GM18498 (cell line): ENCODE measurements at regions not wholly inside any gene's neighbourhood (a gene's known extent, or its start where the extent isn't known, plus 50 kb on each side); places are given as distances from the start of the nearest gene placed in this dataset.
"Not testable (repeated sequence)": the region's sequence is repeated elsewhere in the genome, so short reads cannot be mapped to it uniquely, and the experiment has no call there.

ENCODE experiments used
- ATAC-seq: cut with Tn5 transposase; IDR thresholded peaks from one replicate; pipeline ENCODE4 v1.9.1; 2021; ENCODE audit warnings: mild to moderate bottlenecking, moderate library complexity; ENCODE audit not compliant: unreplicated experiment

DNA sequence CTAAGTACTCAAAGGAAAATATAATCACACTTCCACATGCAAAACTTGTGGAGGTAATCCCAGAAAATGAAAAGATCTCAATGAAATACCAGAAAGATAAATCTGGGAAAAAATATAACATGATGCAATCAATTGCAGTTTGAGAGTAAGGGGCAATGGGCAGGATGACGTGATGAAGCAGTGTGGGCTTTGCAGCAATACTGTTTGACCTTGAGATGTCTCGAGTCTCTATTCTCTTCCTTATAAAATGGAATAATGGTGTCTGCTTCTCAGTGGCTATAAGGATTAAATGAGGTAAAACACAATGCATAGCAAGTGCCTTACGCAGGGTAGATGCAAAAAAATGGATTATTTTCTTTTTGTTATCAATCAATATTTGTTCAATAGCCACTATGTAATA lies 447.5 kb downstream of the BUD13 start:
- ATAC-seq, result no peak

DNA sequence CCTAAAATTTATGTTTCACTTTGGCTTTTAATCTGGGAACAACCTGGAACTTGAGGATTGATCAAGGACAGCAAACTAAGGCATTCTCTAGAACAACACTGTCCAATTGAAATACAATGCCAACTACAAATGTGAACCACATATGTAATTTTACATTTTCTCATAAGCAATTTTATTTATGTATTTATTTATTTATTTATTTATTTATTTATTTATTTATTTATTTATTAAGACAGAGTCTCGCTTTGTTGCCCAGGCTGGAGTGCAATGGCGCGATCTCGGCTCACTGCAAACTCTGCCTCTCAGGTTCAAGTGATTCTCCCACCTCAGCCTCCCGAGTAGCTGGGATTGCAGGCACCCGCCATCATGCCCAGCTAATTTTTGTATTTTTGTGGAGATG lies 448.7 kb downstream of the BUD13 start:
- not testable (repeated sequence) for ATAC-seq

DNA sequence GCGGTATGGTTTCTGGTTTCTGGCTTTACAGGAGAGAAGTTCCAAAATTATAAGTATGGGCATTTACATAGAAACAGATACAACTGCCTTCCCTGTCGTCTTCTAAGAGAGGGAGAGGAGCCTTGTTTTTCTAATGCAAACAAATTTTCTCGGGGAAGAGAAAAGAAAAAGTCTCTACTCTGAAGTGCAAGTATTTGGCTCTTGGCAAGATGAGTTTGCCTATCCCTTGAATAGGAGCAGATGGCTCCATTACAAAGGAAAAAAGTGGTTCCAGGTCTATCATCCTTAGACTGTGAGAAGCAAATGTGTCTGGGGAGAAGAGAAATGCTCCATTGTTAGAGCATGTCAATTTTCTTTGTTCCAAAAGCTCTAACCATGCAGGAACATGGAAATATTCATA lies 455.6 kb downstream of the BUD13 start:
- no peak for ATAC-seq

DNA sequence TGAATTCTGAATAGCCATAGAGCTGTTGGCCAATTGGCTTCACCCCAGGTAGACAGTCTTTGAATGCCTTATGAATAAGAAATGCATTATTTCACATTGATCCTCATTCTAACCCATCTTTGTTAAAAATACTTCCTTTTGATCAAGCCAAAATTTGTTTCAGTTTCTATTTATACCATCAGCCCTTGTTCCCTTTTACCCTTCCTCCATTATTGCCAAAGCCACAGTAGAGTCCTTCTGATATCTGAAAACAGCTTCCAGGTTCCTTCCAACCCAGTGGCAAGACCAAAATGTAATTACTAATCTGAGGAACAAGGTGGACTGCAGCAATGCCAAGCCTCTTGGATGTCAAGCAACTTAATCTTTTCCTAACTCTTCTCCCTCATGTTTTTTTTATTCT lies 458.8 kb downstream of the BUD13 start:
- ATAC-seq, result no peak

DNA sequence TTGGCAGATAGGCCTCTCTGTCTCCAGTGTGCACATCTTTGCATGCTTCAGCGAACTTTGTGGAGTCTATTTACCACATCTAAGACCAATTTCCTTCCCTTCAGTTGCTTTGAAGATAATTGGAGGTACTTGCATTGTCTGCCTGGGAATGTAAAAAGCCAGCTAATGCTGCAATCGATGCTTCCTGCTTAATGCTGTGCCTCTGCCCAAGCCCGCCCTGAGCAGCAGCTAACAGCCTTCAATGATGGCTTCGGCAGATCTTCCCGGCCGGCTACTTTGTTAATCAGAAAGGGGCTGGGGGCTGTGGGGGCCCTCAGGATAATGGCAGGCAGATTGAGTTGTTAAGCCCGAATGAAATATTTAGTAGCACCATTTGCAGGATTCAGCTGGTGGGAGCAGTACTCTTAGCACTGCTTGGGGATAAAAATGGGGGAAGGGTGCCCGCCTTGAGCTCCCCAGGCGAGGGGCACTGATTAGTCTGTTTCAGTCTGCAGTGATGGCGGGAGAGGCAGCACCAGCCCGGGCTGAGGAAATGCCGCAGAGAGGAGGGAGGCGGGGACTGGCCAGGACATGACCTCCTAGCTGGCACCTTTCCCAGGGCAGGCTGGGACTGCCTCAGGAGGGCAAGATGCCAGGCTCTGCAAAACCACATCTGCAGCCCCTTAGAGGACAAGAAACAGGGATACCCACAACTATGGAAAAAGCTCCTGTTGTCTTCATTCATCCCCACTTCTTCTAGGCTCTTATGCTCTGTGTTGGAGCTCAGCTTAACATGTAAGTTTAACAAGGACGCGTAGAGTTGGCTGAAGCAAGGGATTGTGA lies 460.0 kb downstream of the BUD13 start:
- no peak for ATAC-seq

DNA sequence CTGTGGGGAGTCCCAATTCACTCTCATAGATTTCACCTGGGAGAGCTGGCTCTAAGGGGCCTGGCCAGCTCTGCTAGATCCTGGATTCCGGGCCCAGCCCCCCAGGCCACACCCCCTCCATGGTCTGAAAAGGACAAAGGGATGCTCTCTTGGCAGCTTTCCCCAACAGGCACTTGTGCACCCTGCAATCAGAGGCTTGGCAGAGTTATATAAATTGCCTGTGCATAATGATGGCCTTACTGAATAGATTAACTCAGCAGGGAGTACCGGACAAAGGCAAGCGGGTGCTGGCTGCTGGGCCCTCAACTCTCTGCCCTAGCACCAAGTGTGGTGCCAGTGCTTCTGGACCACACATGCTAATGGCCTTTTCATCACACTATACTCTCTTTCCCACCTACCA lies 461.6 kb downstream of the BUD13 start:
- ATAC-seq, result no peak

DNA sequence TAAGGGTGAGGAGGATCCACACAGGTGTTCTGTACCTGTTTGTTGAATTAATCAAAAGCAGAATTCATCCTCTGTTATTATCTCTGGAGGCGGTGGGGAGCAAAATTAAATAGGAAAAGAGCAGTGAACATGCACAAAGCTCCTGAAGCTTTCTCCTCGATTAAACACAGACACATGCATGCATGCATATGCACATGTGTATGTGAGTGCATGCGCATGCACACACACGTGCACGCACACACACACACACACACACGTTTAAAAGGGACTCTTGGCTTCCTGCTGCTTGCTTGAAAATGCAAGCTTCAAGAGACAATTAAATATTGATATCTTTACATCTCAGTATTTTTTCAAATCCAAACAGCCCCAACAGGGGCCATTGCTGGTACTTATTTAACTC lies 462.1 kb downstream of the BUD13 start:
- no peak for ATAC-seq

DNA sequence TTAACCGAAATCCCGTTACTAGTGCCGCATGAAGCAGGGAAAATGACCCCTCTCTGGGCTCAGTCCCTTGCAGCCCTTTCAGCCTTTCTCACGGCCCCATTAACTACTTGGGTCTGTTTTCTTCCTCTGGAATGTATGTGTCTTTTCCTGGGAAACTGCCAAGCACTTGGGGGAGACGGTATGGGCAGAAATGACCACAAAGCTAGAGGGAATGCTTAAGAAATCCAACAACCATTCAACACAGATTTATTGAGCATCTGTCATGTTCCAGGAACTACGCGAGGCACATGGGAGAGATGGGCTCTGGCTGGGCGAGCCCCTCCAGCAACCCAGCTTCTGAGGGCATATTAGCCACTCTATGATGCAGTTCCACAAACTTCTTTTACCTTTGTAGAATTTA lies 462.6 kb downstream of the BUD13 start:
- no peak for ATAC-seq

DNA sequence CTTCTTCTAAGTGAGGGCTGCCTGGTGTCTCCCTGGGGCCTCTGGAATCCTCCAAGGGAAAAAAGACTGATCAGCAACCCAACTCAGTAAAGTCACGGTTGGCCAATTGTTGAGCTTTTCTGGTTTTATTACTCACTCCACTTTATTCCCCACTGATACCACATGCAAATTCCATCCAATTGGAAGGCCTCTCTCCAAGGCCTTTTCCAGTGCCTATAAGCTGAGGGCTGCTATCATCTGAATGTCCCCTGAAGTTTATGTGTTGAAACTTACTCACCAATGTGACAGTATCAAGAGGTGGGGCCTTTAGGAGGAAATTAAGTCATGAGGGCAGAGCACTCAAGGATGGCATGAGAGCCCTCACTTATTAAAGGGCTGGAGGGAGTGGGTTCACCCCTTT lies 463.3 kb downstream of the BUD13 start:
- ATAC-seq, result no peak

DNA sequence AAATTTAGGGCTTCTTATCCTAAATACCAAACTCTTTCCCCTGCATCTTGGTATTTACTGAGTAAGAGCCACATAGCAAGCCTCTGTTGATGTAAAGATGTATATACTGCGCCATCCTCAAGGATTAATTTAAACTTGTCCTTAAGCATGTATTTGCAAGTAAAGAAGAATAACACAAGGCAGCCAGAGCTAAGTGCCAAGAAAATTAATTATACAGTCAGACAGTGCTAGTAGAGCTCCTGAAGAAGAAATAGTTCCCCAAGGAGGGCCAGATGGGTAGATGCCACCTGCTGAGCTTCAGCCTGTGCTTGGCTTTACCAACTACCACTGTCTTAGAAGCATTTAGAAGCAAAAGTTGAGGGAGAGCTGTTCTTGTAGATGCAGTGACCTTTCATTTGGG lies 470.0 kb downstream of the BUD13 start:
- no peak for ATAC-seq

DNA sequence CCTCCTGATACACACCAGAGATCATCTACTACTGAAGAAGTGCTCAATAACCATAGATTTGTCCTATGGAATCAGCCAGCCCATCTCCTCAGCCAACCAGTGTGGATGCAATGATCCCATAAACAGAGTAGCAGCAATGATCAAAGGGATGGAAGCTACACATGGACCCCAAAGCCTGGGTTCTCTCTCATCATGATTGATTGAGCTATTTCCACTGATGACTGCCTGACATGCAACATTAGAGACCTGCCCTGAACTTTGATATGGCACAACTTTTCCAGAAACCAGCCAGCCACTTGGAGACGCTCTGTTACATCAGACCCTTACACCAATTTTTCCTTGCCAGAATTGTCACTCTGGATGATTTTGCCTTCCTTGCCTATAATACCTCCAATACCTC lies 471.6 kb downstream of the BUD13 start:
- ATAC-seq, result no peak

DNA sequence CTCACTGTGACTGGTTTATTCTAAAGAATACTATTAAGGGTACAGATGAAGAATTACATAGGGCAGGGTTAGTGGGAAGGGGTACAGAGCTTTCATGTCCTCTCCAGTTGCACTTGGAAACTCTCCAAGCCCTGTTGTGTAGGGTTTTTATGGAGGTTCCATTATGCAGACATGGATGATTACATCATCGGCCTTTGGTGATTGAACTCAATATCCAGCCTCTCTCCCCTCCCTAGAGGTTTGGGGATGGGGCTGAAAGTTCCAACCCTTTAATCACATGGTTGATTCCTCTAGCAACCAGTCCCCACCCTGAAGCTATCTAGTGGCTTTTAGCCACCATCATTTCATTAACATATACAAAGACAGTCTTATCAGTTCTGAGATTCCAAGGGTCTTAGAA lies 472.6 kb downstream of the BUD13 start:
- no peak for ATAC-seq

DNA sequence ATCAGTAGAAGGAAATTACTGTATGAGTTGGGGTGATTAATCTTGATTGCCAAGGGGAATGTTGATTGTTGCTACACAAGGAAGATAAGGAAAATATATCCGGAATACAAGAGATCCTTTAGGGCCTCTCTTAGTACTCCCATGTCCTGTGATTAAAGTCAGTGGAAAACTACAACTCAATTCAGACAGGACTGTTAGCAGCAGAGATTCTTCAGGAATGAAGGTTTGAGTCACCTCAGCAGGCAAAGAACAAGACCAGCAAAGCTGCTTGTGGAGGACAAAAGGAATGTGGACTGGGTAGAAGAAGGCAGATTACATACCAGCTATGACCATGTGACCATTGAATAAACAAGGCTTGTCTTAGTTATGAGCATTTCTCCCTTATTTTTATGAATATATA lies 478.2 kb downstream of the BUD13 start:
- ATAC-seq, result no peak

DNA sequence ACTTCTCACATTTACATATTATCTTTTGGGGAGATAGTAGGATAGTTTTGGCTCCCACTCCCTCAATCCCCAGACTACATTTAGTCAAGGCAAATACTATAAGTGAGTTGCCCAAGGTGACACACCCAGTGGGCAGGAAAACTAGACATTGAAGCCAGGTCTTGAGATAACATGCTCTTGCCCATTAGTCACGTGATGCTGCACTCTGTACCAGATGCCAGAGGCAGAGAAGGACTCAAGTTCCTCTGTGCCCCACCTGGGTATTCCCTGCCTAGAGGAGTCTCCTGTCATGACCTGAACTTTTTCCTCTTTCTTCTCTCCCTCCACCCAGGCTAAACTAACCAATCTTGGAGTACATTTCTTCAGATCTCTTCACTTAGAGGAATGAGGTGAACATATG lies 484.9 kb downstream of the BUD13 start:
- ATAC-seq, result no peak

DNA sequence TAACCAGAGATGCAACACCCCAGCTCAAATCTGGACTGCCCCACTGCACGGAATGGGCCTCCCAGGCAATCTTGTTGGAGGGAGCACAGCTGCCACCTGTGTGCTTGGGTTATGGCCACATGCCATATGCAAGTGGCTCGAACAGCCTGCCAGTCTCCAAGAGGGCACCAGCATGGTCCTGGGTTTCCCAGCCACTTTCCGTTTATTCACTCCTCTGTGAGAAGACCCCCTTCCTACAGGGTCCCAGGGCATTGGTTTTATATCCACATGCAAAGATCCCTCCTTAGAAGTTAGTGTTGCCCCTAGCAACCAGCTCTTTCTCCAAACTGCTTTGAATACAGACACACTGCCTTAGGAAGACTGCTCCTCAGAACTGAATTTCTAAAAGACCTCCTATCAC lies 487.8 kb downstream of the BUD13 start:
- no peak for ATAC-seq

DNA sequence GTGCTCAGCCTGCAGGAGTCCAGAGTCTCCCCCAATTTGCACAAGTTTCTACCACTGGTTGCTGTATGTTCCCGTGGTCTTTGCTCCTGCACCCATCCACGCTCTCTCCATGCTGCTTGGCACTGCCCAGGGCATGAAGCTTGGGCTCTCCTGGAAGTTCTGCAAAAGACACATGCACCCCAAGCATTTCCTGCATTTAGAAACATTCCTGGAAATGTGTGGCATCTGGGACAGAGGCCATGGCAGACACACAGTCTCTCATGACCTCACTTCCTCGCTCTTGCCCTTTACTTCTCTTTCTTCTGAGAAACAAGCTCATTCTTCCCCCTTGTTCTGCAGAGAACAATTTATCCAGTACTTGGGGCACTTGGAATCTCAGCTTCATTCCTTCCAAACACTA lies 489.5 kb downstream of the BUD13 start:
- ATAC-seq, result no peak

DNA sequence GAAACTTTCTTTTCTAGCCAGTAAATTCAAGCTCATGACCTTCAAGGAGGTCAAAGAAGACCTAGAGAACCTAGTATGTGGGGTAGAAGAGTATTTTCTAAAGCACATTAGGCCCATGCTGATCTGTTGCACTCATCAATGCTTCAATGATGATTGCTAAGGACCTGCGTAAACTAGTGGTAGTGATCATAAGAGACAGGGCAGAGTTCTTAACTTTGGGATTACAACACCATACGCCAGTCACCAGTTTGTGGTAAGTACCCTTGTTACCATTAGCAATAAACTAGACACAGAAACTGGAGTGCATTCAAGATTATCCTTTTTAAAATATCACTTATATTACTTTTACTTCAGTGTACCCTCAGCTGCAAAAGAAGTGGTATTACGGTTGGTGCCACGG lies 490.3 kb downstream of the BUD13 start:
- no peak for ATAC-seq

DNA sequence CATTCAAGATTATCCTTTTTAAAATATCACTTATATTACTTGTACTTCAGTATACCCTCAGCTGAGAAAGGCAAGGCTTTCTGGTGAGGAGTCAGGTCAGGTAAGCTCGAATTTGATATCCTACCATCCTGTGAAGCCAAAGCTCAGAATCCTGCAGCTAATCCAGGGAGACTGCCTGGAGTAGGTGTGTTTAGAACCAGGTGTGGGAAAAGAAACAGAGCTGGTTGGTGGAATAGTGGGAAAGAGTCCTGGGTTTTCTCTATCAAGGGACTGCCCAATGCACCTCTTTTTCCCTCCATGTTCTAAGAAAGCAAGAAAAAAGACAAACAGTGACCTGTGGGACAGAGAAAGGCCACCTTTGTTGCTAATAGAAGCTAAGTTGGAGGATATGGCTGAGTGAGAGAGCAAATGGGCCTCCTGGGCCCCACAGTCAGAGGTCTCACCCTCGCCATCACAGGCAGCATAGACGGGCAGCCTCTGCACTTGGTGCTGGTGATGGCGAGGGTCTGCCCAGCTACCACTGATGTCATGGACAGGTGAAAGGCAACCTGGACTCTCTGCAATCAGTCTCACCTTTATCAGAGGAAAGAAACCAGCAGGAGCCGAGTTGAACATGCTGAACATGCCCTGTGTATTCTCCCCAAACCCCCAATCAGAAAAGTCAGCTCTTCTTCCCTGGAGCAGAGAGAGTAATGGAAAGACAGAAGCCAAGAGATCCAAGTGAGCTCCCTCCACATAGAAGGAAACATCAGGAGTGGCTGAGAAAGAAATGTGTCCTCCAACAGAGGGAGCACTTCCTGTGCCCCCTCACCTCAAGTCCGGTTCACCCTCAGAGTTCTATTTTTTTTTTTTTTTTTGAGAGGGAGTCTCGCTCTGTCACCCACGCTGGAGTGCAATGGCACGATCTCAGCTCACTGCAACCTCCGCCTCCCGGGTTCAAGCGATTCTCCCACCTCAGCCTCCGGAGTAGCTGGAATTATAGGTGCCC lies 491.3 kb downstream of the BUD13 start:
- ATAC-seq, result no peak

DNA sequence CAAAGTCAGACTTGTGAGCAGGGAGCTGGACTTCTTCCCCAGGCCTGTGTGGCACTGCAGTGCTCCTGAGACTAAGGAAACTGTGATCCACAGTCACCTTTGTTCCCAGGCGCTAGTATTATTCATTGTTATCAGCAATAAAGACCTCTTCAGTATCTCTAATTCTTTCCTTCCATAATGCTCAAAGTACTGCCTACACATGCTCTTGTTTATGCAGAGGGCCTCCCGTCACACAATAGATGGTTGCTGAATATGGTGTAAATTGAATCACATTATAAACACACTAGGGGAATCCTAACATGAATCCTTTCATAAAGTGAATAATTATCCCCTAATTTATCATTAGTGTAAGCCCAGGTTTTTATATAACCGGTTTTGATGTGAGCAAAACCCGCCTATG lies 493.3 kb downstream of the BUD13 start:
- no peak for ATAC-seq

DNA sequence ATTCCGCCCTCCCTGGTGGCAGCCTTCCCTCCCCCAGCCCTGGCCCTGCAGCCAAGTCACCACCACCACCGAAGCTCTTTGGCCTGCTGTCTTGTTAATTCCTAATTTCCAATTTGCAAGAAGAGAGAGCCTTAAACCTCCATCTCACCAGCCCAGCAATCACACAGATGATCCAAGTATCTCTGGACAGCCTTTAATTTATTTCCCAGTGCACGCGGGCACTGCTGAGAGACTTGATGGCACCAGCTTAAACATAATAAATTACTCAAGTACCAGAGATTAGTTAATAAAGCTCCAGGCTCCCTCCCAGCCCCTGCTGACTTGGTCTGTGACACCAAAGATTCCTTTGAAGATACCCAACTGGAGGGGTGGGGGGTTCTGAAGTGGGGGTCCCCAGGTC lies 494.7 kb downstream of the BUD13 start:
- ATAC-seq, result no peak

DNA sequence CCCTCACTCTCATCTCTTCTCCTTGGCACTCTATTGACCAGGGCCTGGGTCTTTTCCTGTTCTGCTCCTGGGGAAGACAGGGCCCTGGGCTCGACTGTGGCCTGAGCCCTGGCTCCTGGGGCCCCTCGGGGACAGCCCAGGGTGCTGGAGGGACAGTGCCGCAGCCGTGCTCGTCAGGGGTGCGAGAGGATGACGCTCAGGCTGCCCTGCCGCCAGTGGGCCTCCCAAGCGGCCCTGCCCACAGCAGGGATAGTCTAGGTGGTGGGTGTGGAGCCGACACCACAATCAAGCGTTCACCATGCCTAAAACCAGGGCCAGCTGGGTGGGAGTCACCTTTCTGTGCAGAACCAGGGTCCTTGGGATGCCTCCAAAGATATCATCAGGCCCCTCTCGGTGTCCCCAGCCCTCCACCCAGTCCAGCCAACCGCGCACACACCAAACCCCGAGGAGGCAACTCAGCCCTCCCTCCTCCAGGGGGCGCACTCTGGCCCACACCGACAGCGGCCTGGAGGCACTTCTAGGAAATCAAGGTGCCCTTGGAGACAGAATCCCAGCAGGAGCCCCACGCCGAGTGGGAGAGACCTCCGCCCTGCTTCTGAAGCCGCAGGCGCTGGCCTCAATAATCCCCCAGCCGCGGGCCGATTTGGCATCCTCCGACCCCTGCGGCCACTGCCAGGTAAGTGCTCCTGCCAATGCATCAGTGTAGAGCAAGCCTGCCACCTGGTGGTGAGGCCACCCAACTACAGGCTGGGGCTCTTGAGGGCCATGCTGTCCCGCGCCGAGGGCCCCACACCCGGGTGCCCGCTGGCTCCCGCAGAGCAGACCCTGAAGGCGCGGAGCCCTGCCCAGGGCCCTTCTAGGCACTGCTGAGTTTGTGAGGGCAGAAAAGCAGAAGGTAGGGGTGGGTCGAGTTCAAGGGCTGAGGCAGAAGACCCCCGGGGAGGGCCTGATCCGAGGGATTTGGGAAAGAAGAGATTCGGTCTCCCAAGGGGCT lies 496.4 kb downstream of the BUD13 start:
- peak; percentile 91 for ATAC-seq
